NCI-H345 (cell line): ENCODE measurements at regions not wholly inside any gene's neighbourhood (a gene's known extent, or its start where the extent isn't known, plus 50 kb on each side); places are given as distances from the start of the nearest gene placed in this dataset.

Source experiments
- DNase-seq: peaks from one replicate; lab custom pipeline; 2025; lab: John Stamatoyannopoulos, UW

- DNase-seq: no peak
These were observed 80.9 kb upstream of the SPATA31D4 start for GRCh38 chr9:81847181-81847915.

DNA sequence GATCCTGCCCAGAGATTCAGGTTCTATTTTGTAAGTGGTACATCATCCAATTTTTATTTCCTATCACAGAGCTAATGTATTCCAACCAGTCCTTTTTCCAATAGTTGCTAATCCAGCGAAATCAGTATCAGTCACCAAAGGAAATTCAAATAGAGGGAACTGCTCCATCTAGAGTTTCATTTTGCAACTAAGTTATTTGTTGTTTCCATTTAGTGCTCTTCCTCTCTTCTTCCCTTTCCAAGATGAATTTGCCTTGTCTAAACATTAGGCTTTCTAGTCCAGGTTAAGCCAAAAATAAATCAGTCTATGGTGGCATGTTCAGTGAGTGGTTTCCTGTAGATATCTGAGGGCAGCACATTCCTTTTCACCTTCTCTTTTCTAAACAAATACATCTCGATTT lies 79.8 kb upstream of the SPATA31D4 start:
- no peak for DNase-seq

DNA sequence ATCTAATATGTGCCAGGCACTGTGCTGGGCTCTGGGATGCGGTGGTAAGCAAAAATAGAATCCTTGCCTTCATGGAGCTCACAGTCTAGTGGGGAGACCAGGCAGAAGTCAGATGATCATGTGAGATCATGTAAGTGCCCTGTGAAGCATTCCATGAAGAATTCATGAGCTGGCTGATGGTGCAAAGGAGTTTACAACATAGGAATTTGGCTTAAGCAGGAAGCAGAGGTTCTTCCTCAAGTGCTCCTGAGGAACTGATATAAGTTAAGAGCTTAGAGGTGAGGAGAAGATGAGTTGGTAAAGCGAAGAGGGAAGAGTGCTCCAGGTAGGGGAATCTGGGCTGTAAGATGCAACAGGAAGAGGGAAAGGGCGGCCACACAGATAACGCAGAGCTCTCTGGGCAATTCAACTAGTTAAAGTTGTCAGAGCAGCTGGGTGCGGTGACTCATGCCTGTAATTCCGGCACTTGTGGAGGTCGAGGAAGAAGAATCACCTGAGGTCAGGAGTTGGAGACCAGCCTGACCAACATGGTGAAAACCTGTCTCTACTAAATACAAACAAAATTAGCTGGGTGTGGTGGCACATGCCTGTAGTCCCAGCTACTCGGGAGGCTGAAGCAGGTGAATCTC lies 78.5 kb upstream of the SPATA31D4 start:
- DNase-seq: no peak

- peak; percentile 1 for DNase-seq
These were observed 77.5 kb upstream of the SPATA31D4 start for GRCh38 chr9:81850724-81851123.

DNA sequence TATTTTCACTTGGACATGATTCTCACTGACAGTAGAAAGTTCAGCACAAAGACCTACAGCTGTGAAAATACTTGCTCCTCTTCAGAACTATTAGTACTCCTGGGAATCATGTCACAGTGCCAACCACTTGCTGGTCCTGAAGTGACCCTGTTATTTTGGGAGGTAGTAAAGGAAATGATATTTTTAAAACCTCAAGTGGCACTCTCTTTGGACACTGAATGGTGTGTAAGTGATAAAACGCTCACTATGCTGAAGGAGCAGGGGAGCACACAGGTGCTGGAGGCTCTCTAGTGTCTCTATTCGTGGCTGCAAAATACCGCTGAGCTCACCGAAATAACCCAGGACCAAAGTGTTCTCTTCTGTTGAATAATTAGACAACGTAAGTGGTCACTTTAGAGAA lies 76.9 kb upstream of the SPATA31D4 start:
- DNase-seq: peak; percentile 2

GRCh38 chr9:81852820-81853219 lies 75.4 kb upstream of the SPATA31D4 start:
- no peak for DNase-seq

DNA sequence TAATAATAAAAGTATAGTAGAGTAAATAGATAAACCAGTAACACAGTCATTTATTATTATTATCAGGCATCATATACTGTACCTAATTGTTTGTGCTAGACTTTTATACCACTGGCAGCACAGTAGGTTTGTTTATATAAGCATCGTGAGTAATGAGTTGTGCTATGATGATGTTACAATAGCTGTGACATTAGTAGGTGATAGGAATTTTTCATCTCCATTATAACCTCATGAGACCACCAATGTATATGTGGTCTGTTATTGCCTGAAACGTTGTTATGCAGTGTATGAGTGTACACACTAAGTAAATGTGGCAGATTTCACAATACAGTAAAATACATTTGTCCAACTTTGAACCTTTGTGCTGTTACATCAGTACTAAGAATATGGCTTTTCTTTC lies 72.7 kb upstream of the SPATA31D4 start:
- no peak for DNase-seq

- DNase-seq: no peak
These were observed 69.4 kb upstream of the SPATA31D4 start for GRCh38 chr9:81858657-81859430.

- DNase-seq: no peak
These were observed 67.6 kb upstream of the SPATA31D4 start for GRCh38 chr9:81860581-81860980.

- no peak for DNase-seq
These were observed 66.6 kb upstream of the SPATA31D4 start for GRCh38 chr9:81861644-81862043.

GRCh38 chr9:81868145-81868544 lies 60.1 kb upstream of the SPATA31D4 start:
- DNase-seq: no peak

GRCh38 chr9:81871695-81872094 lies 56.5 kb upstream of the SPATA31D4 start:
- no peak for DNase-seq

- no peak for DNase-seq
These were observed 54.0 kb upstream of the SPATA31D4 start for GRCh38 chr9:81874250-81874649.

- DNase-seq: no peak
These were observed 53.3 kb upstream of the SPATA31D4 start for GRCh38 chr9:81874931-81875330.

- DNase-seq: no peak
These were observed 51.2 kb upstream of the SPATA31D4 start for GRCh38 chr9:81877047-81877446.
